ENCODE measurements at regions not wholly inside any gene's neighbourhood (a gene's known extent, or its start where the extent isn't known, plus 50 kb on each side); places are given as distances from the start of the nearest gene placed in this dataset.

DNA sequence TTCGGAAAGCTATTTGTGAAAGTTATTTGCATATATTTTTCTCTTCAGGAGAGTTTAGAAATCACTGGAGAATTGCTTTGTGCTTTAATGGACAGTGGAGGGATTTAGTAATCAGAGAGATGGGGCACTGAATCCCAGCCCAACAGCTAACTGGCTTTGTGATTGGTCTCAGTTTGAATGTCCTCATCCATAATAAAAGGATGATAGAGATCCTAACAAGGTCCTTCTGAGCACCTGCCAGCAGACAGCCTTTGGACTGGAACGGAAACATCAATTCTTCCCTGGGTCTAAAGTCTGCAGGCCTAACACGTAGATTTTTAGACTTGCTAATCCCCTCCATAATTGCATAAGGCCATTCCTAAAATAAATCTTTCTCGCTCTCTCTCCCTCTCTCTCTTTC, 112.0 kb upstream of the ADAMTS5 start:
- Histone ChIP-seq H3K36me3 (ENCODE audit: control insufficient read depth, insufficient read depth, low read length) (no peaks in the 10 kb centered on the region), H3K27ac (ENCODE audit: insufficient read depth, low read length, poor library complexity, severe bottlenecking) (no peak overlapping the region), H3K4me3 (ENCODE audit: insufficient read depth, low read depth, low read length, poor library complexity, severe bottlenecking) (no peak overlapping the region), H3K27me3 (replicated peaks; ENCODE audit: control insufficient read depth, insufficient read depth, low read length, poor library complexity, severe bottlenecking) (no peaks in the 10 kb centered on the region), H3K9me3 (ENCODE audit: control insufficient read depth, low read length) (no peaks in the 10 kb centered on the region), H3K4me1 (ENCODE audit: control insufficient read depth, insufficient read depth, low read length, poor library complexity, severe bottlenecking) (no peaks in the 10 kb centered on the region)
- no peak for DNase-seq

DNA sequence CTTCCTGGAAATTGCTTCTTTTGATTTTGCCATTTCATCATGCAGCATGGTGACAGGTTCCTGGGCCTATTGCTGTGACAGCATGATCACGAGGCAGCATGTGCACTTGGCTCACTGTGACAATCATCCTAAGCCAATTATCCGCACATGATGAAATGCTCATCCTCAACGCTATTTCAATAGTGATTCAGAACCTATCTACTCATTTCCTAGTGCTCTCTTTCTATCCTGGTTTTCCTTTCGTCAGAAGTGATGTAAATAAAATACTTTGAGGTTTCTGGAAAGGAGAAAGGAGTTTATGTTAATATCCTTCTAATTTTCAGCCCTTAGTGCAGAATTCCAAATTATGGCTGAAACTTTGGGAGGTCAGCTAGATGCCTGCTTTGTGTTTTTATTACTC, 110.6 kb upstream of the ADAMTS5 start:
- Histone ChIP-seq H3K9me3 (ENCODE audit: control insufficient read depth, low read length) (no peaks in the 10 kb centered on the region), H3K27ac (ENCODE audit: insufficient read depth, low read length, poor library complexity, severe bottlenecking) (no peak overlapping the region), H3K27me3 (replicated peaks; ENCODE audit: control insufficient read depth, insufficient read depth, low read length, poor library complexity, severe bottlenecking) (no peaks in the 10 kb centered on the region), H3K4me3 (ENCODE audit: insufficient read depth, low read depth, low read length, poor library complexity, severe bottlenecking) (no peak overlapping the region), H3K4me1 (ENCODE audit: control insufficient read depth, insufficient read depth, low read length, poor library complexity, severe bottlenecking) (no peaks in the 10 kb centered on the region), H3K36me3 (ENCODE audit: control insufficient read depth, insufficient read depth, low read length) (no peaks in the 10 kb centered on the region)
- no peak for DNase-seq

DNA sequence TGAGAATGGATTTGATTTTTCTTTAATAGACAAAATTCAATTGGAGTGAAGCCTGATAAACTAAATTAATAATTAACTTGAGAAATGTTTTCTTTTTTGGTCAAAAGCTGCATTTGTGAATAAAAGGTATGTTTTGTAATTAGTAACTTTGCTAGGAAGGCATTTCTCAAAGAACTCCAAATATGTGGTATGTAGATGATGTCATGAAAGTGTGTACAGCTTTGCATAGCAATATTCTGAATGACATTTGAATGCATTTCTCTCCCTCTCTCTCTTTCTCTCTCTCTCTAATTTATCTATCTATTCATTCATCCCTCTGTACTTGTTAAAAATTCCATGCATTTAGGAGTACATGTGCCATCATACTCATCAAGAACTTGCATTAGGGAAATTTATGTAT, 109.1 kb upstream of the ADAMTS5 start:
- DNase-seq: no peak
- Histone ChIP-seq H3K27ac (ENCODE audit: insufficient read depth, low read length, poor library complexity, severe bottlenecking) (no peak overlapping the region), H3K36me3 (ENCODE audit: control insufficient read depth, insufficient read depth, low read length) (no peaks in the 10 kb centered on the region), H3K9me3 (ENCODE audit: control insufficient read depth, low read length) (no peaks in the 10 kb centered on the region), H3K4me1 (ENCODE audit: control insufficient read depth, insufficient read depth, low read length, poor library complexity, severe bottlenecking) (no peaks in the 10 kb centered on the region), H3K4me3 (ENCODE audit: insufficient read depth, low read depth, low read length, poor library complexity, severe bottlenecking) (no peak overlapping the region), H3K27me3 (replicated peaks; ENCODE audit: control insufficient read depth, insufficient read depth, low read length, poor library complexity, severe bottlenecking) (no peaks in the 10 kb centered on the region)

- Histone ChIP-seq H3K4me3 (ENCODE audit: insufficient read depth, low read depth, low read length, poor library complexity, severe bottlenecking) (no peak overlapping the region), H3K9me3 (ENCODE audit: control insufficient read depth, low read length) (no peaks in the 10 kb centered on the region), H3K27ac (ENCODE audit: insufficient read depth, low read length, poor library complexity, severe bottlenecking) (no peak overlapping the region), H3K36me3 (ENCODE audit: control insufficient read depth, insufficient read depth, low read length) (no peaks in the 10 kb centered on the region), H3K4me1 (ENCODE audit: control insufficient read depth, insufficient read depth, low read length, poor library complexity, severe bottlenecking) (no peaks in the 10 kb centered on the region), H3K27me3 (replicated peaks; ENCODE audit: control insufficient read depth, insufficient read depth, low read length, poor library complexity, severe bottlenecking) (no peaks in the 10 kb centered on the region)
- DNase-seq: no peak
Observed at GRCh38 chr21:27070861-27071670, 104.2 kb upstream of the ADAMTS5 start.

DNA sequence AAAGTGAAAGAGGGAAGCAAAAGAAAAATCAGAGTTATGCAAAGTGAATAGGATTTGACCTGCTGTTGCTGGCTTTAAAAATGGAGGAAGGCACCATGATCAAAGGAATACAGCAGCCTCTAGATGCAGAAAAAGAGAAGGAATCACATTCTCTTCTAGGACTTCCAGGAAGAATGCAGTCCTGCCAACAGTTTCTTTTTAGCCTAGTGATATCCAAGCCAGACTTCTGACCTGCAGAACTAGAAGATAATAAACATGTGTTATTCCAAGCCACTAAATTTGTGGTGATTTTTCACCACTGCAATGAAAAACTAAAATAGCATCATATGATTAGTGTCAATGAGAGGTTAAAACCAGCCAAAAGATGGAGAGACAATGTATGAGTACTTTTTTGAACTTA, 101.9 kb upstream of the ADAMTS5 start:
- DNase-seq: no peak
- H3K4me1 ChIP-seq (ENCODE audit: control insufficient read depth, insufficient read depth, low read length, poor library complexity, severe bottlenecking): no peaks in the 10 kb centered on the region
- H3K36me3 ChIP-seq (ENCODE audit: control insufficient read depth, insufficient read depth, low read length): no peaks in the 10 kb centered on the region
- no peak overlapping the region for H3K4me3 ChIP-seq (ENCODE audit: insufficient read depth, low read depth, low read length, poor library complexity, severe bottlenecking)
- no peak overlapping the region for H3K27ac ChIP-seq (ENCODE audit: insufficient read depth, low read length, poor library complexity, severe bottlenecking)
- no peaks in the 10 kb centered on the region for H3K9me3 ChIP-seq (ENCODE audit: control insufficient read depth, low read length)
- no peaks in the 10 kb centered on the region for H3K27me3 ChIP-seq (replicated peaks; ENCODE audit: control insufficient read depth, insufficient read depth, low read length, poor library complexity, severe bottlenecking)

DNA sequence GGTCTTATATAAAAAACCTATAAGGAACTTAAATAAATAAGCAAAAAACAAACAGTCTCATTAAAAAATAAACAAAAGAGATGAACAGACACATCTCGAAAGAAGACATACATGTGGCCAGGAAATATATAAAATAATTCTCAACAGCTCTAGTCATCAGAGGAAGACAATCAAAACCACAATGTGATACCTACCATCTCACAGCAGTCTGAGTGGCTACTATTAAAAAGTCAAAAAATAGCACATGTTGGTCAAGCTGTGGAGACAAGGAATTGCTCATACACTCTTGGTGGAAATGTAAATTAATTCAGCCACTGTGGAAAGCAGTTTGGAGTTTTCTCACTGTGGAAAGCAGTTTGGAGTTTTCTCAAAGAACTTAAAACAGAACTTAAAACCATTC, 100.3 kb upstream of the ADAMTS5 start:
- Histone ChIP-seq H3K27ac (ENCODE audit: insufficient read depth, low read length, poor library complexity, severe bottlenecking) (no peak overlapping the region), H3K27me3 (replicated peaks; ENCODE audit: control insufficient read depth, insufficient read depth, low read length, poor library complexity, severe bottlenecking) (no peaks in the 10 kb centered on the region), H3K4me1 (ENCODE audit: control insufficient read depth, insufficient read depth, low read length, poor library complexity, severe bottlenecking) (no peaks in the 10 kb centered on the region), H3K36me3 (ENCODE audit: control insufficient read depth, insufficient read depth, low read length) (no peaks in the 10 kb centered on the region), H3K4me3 (ENCODE audit: insufficient read depth, low read depth, low read length, poor library complexity, severe bottlenecking) (no peak overlapping the region), H3K9me3 (ENCODE audit: control insufficient read depth, low read length) (no peaks in the 10 kb centered on the region)
- no peak for DNase-seq

- Histone ChIP-seq H3K36me3 (ENCODE audit: control insufficient read depth, insufficient read depth, low read length) (no peaks in the 10 kb centered on the region), H3K9me3 (ENCODE audit: control insufficient read depth, low read length) (no peaks in the 10 kb centered on the region), H3K27me3 (replicated peaks; ENCODE audit: control insufficient read depth, insufficient read depth, low read length, poor library complexity, severe bottlenecking) (no peaks in the 10 kb centered on the region), H3K4me1 (ENCODE audit: control insufficient read depth, insufficient read depth, low read length, poor library complexity, severe bottlenecking) (no peaks in the 10 kb centered on the region), H3K4me3 (ENCODE audit: insufficient read depth, low read depth, low read length, poor library complexity, severe bottlenecking) (no peak overlapping the region), H3K27ac (ENCODE audit: insufficient read depth, low read length, poor library complexity, severe bottlenecking) (no peak overlapping the region)
- DNase-seq: no peak
Observed at GRCh38 chr21:27062443-27062842, 95.6 kb upstream of the ADAMTS5 start.

- no peaks in the 10 kb centered on the region for H3K4me1 ChIP-seq (ENCODE audit: control insufficient read depth, insufficient read depth, low read length, poor library complexity, severe bottlenecking)
- no peak overlapping the region for H3K27ac ChIP-seq (ENCODE audit: insufficient read depth, low read length, poor library complexity, severe bottlenecking)
- no peak overlapping the region for H3K4me3 ChIP-seq (ENCODE audit: insufficient read depth, low read depth, low read length, poor library complexity, severe bottlenecking)
- no peaks in the 10 kb centered on the region for H3K9me3 ChIP-seq (ENCODE audit: control insufficient read depth, low read length)
- DNase-seq: no peak
- no peaks in the 10 kb centered on the region for H3K27me3 ChIP-seq (replicated peaks; ENCODE audit: control insufficient read depth, insufficient read depth, low read length, poor library complexity, severe bottlenecking)
- no peaks in the 10 kb centered on the region for H3K36me3 ChIP-seq (ENCODE audit: control insufficient read depth, insufficient read depth, low read length)
Observed at GRCh38 chr21:27061770-27062169, 94.9 kb upstream of the ADAMTS5 start.

- Histone ChIP-seq H3K4me3 (ENCODE audit: insufficient read depth, low read depth, low read length, poor library complexity, severe bottlenecking) (no peak overlapping the region), H3K9me3 (ENCODE audit: control insufficient read depth, low read length) (no peaks in the 10 kb centered on the region), H3K27ac (ENCODE audit: insufficient read depth, low read length, poor library complexity, severe bottlenecking) (no peak overlapping the region), H3K4me1 (ENCODE audit: control insufficient read depth, insufficient read depth, low read length, poor library complexity, severe bottlenecking) (no peaks in the 10 kb centered on the region), H3K27me3 (replicated peaks; ENCODE audit: control insufficient read depth, insufficient read depth, low read length, poor library complexity, severe bottlenecking) (no peaks in the 10 kb centered on the region), H3K36me3 (ENCODE audit: control insufficient read depth, insufficient read depth, low read length) (no peaks in the 10 kb centered on the region)
- DNase-seq: no peak
Observed at GRCh38 chr21:27060190-27060589, 93.3 kb upstream of the ADAMTS5 start.

DNA sequence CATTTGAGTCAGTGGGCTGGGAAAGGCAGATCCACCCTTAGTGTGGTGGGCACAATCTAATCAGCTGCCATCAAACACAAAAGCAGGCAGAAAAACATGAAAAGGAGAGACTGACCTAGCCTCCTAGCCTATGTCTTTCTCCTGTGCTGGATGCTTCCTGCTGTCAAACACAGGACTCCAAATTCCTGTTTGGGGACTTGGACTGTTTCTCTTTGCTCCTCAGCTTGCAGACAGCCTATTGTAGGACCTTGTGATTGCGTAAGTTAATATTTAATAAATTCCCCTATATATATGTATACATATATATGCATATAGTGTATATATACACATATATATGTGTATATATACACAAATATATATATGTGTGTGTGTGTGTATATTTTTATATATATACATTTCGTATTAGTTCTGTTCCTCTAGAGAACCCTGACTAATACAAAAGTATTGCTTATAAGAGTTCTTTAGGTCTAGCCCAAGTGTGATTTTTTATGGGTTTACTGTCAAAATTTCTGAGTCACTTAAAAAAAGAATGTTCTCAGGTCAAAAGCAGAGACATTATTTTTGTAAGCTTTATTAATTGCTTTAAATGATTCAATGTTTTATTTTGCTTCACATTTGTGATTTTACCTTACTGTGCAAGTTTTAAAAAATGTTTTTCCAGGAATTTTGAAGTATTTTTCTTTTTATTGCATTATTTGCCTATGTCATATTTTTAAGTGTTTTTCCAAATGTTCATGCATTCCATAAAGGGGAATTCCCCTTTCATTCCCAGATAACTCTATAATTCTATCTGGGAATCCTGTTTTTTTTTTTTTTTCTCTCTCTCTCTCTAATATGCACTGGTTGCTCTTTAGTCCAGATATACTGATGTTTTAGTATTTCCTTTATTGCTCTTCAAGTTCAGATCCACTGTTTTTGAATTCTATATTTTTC, 92.1 kb upstream of the ADAMTS5 start:
- Histone ChIP-seq H3K36me3 (ENCODE audit: control insufficient read depth, insufficient read depth, low read length) (no peaks in the 10 kb centered on the region), H3K4me3 (ENCODE audit: insufficient read depth, low read depth, low read length, poor library complexity, severe bottlenecking) (no peak overlapping the region), H3K9me3 (ENCODE audit: control insufficient read depth, low read length) (no peaks in the 10 kb centered on the region), H3K27ac (ENCODE audit: insufficient read depth, low read length, poor library complexity, severe bottlenecking) (no peak overlapping the region), H3K27me3 (replicated peaks; ENCODE audit: control insufficient read depth, insufficient read depth, low read length, poor library complexity, severe bottlenecking) (no peaks in the 10 kb centered on the region), H3K4me1 (ENCODE audit: control insufficient read depth, insufficient read depth, low read length, poor library complexity, severe bottlenecking) (no peaks in the 10 kb centered on the region)
- no peak for DNase-seq

Measured in effector memory CD4-positive, alpha-beta T cell (primary cell).